HG03342 (cell line): ENCODE measurements at regions not wholly inside any gene's neighbourhood (a gene's known extent, or its start where the extent isn't known, plus 50 kb on each side); places are given as distances from the start of the nearest gene placed in this dataset.

Experiments used
- ATAC-seq: cut with Tn5 transposase; IDR thresholded peaks from one replicate; pipeline ENCODE4 v1.9.1; 2021; ENCODE audit warnings: mild to moderate bottlenecking, moderate library complexity; ENCODE audit not compliant: unreplicated experiment

DNA sequence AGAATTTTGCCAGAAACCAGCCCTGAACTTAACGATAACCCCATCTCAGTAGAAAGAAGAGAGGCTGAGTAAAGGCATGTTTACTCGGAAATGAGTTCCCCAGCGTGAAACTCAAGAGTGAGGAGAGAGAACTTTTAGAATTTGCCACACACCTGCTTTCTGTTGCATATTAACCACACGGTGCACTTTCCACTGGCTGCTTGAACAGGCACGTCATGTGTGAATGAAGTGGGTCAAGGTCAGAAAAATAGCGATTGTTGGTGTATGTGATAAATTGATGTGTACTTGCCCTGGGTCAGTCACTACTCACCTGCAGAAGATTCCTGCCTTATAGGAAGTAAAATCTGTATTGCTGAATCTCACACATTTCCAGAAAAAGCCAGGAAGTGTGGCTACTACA, 395.7 kb downstream of the TRIML1 start:
- ATAC-seq, result no peak

DNA sequence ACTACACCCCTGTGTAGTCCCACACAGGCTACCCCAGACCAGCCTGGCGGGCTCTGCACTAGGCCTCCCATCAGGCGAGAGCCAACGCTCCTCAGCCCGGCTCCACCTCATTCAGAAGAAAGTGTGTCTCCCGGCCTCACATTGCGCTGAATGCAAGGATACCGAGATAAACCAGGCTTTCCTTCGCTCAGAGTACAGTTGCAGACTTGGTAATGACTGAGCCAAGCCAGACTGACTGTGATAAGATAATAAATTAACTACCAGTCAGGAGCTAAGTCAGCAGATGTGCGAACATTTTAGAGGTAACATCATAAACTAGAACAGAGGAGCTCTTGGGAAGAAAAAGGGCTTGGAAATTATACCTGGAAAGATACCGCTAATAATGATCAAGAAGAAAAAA, 397.6 kb downstream of the TRIML1 start:
- no peak for ATAC-seq

DNA sequence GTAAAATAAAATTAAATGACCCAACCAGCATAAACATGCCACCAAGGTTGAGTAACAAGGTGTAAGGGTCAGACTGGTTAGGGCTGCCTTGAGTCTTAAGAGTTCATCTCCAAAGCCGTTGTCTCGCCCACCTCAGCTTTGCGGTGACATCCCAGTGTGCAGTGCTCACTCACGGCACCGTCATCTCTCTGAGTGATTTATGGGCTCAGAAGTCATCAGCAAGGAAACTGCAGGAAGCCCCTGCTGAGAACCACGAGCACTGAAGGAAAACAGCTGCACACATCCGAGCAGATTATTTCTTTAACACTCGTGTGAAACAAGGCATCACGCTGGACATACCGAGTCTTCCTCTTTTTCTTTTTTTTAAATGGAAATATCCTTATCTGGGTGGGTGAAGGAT, 411.1 kb downstream of the TRIML1 start:
- no peak for ATAC-seq

DNA sequence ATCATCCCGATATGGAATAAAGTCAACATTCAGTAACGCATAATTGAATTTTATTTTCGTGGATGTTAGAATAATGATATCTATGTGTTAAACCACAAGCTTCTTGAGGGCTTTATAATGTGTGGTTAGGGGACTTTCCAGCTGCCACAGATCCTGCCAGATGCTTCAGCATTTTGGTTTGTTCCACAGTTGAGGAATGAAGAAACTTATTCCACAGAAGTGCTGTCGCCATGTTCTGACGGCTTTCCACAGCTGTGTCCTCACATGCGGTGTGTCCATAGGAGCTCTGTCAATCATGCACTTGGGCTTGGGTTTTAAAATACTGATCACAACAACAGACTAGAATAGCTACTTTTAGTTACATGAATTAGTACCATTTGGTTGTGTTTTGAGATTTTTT, 411.9 kb downstream of the TRIML1 start:
- ATAC-seq, result no peak

DNA sequence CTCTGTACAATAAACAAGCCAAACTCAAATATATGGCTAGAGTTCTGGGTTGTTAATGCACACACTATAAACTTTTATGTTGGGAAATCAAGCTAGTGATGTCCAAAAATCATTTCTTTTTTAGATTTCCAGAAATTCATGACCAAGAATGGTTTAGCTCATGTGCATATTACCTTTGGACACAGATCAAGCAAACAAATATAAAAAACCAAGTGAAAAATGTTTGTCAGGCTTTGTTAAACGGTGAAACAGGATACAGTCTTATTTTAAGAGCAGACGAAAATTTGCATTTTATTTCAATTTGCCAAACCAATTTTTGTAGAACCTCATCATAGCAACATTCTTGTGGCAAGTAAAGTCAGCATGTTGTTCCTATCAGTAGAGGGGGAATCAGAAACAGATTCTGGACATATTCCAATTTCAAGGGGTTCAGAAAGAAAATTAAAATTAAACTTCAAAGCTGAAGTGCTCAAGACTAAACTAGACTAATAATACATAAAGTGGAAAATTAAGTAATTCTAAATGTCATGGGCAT, 413.6 kb downstream of the TRIML1 start:
- no peak for ATAC-seq

DNA sequence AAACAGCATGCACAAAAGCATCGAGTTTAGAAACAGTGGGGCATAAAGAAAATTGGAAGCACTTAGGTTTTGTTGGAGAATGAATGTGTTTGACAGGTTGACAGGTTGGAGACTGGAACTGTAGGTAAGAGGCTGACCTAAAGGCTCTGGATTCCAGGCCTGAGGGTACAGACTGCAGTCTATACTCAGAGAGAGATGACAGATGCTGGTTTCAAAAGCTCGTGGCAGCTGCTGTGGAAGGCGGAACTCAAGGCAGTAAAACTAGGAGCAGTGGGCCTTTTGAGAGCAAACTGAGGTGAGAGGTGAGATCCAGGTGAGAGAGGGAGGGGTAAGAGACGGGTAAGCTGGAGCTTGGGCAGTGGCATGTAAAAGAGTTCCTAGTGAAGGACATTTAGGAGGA, 415.2 kb downstream of the TRIML1 start:
- no peak for ATAC-seq

DNA sequence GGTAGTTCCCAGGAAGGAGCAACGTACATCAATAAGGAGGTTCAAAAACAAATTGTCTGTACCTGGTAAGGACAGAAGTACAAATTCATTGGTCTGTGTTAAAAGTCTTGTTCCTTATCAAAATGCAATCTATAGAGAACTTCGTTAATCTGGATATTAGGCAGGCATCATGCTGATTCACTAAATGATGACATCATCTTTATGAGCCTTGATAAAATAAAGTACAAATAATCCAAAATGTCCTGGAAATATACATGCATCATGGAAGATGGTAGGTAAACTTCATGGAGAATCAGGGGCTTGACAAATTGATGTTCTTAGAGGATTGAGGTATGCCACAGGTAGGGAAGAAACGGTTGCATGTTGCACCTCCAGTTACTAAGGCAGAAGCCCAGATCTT, 433.9 kb downstream of the TRIML1 start:
- ATAC-seq, result no peak

DNA sequence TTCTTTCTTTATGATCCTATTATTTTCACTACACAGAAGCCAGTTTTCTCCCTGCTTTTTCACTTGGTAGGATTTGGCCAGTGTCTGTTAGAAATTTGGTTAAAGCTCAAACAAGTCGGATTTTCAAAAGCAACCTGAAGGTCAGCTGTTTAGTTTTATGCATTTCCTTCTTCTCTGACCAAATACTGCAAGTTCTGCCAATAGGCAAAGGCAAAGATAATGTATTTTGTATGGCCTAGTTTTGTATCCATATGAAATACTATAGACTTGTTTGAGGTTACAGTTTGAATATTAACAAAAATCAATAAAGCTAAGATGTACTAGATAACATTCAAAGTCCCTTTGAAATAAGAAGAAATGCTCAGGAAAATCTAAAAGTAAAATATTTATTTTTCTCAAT, 439.4 kb downstream of the TRIML1 start:
- ATAC-seq, result no peak

DNA sequence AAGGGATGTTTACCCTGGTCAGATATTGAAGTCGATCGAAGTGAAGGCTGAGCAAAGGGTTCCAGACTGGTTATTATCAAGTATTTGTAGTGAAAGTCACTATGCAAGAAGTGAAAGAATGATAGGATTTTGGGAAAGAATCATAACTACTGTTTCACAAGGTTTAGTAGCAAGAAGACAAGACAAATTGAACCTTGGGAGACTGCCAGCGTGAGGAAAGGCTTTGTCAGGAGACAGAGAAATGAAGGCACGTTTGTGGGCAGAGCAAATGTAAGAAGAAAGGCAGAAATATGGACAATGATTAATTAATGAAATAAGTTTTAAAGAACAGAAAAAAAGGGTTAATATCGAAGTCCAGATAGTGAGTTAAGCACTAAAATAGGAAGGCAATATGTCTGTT, 456.8 kb downstream of the TRIML1 start:
- no peak for ATAC-seq

DNA sequence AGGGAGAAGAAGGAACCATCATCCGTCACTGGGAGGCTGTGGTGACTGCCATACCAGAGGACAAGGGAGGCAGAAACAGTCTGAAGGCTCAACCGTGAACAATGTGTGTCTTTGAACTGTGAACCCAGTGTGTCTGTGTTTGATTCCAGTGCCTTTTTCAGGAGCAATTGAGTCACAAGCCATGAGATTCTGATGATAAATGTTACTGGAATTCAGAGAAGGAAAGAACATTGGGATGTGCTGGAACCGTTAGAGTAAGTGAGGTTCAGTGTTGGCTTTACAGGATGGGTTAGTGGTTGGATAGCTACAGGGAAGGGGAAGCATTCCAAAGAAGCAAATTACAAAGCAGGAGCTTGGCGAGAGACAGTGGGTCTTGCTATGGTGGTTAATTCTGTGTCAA, 464.4 kb downstream of the TRIML1 start:
- ATAC-seq, result no peak

DNA sequence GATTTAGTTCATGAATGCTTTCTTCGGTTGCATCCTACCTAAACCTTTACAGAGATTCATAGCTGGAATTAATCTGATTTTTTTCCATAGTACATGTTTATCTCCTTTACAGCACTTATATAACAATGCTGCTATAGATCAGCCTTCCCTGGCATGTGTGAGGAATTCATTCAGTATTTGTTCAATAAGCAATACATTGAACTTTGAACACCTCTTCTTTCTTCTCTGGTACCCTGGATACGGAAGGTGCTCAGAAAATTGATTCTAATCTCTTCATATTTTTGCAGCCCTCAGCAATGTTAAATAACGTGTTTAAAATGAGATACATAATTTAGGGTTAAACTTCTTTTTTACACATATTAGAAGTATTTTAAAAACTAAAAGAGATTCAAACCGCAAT, 467.4 kb downstream of the TRIML1 start:
- ATAC-seq, result no peak

DNA sequence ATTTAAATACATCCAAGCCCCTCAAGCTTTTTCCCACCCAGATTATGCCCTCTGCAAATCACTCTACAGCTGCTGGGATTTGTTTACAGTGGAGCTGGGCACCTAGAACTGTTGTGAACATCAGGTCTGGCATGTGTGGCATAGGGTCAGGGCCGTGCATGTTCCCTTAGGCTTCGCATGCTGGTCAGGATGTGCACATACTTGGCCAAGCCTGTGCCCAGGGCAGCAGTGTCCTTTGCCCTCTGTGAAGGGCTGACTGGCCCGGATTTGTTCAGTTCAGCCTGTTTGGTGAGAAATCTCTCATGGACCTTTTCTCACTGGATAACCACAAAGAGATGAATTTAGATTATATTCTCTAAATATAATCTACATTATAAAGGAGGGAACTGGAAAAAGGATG, 471.9 kb downstream of the TRIML1 start:
- no peak for ATAC-seq

DNA sequence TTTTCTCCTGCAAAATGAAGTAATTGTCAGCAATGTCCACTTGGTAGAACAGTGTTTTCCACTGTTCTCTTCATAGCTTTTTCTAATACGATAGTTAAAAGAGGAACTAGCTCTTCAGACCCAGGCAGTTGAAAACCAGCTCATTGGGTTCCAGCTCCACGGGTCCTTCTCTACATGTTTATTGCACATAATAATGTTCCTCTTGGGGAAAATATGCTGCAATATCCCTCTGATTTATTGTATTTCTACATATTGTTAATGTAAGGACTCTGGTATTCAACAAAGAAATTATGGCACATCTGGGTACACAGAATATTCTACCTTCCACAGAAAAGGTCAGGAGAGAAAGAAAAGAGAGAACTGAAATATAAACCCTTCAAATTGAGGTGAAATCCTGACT, 473.4 kb downstream of the TRIML1 start:
- ATAC-seq, result no peak

DNA sequence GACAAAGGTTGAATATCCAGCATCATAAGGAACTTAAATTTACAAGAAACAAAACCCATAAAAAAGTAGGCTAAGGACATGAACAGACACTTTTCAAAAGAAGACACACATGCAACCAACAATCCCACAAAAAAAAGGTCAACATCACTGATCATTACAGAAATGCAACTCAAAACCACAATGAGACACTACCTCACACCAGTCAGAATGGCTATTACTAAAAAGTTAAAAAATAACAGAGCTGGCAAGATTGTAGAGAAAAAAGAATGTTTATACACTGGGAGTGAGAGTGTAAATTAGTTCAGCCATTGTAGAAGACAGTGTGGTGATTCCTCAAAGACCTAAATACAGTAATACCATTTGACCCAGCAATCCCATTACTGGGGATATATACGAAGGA, 474.7 kb downstream of the TRIML1 start:
- no peak for ATAC-seq

DNA sequence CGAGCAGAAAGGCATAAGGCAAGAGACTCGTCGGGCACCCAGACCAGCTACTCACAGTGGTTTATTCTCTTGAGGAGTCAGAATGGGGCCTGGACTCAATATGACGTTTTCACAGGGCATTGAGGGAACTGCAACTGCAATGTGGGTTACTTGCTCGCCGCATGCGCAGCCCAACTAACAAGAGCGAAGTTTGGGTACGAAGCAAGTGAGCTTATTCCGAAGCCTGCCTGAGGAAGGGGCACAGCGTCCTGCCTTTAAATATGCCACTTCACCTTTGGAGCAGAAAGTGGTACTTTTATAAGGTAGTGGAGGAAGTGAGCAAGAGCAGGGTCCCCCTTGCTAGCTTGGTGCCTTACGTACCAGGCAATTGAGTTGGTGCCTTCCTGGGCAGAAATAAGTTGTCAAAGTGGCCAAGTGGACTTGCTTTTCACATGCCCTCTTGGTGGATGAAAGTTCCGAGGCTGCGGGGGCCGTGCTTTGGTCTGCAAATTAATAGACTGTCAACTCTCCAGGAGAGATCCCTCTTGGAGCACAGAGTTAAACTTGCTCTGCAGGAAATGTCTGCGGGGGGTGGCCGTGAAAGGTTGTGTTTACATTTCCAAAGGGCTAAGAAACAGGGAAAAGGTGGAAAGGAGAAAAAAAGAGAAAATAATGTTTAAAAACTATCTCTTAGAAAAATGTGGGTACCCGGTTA, 480.4 kb downstream of the TRIML1 start:
- ATAC-seq, result no peak

DNA sequence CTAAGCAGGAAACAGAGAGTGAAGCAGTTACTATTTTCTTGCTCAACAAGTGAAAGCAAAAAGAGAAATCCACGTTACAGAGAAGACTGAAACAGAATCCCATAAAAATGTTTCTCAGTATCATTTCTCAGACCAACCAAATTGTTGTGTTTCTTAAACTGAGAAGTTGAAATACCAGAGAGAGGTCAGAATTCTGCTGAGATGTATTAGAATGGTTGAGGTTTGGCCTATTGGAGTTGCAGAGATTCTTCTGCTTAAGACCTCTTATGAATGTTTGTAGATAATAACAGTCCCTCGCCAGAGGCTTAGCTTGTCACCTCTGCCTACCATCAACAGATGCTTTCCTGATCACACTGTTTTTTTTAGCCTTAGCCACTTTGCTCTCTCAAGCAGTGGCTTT, 481.4 kb downstream of the TRIML1 start:
- no peak for ATAC-seq

DNA sequence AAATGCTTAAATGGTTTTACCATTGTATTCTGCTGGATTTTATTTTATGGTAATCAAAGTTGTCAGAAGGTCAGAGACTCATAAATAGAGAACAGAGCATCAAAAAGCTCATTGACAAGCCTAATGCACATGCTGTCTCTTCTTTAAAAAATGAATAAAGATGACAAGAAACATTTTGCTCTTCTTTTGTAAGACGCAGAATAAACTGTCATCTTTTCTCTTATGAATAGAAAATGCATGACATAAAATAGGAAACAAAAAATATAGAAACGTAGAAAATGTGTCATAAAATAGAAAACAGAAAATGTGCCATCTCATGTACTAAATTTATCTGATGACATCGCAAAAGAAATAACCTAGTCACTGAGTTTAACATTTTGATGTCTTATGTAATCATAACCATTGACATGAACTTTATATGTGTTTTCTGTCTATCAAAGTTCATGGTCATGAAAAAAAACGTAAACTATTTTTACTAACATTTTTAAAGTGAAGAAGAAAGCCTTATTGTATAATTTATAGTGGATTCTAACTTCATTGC, 484.1 kb downstream of the TRIML1 start:
- no peak for ATAC-seq

DNA sequence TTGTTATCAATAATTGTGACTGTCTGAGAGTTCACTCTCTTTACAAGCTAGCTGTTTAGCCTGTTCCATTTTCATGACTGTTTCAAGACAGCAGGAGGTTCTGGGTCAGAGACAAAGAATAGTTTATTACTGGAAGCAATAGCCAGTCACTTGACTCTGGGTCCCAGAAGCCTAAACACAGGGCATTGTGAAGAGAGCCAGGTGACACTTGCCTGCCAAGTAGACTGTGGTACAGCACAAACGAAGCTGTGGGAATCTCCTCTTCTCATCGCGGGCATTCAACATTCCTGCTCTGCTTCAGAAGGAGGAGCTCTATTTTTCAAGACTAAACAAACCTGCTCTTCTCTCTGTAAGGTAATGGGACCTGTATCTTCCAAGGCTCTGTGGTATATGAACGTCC, 485.1 kb downstream of the TRIML1 start:
- ATAC-seq, result no peak

DNA sequence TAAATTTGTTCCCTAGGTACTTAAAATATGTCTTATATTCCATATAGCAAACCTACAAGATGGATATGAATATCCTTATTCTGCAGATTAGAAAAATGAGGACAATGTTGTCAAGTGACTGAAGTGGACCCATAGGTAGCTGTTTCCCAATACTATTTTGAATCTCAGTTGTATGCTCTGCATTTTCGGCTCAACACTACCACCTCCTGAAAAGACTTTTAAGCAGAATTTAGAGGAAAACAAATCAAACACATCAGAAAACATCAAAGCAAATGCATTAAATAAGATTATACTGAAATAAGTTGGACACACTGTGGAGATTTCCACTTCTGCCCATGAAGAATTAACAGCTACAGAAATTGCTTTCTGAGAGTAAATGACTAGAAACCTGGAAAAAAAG, 488.7 kb downstream of the TRIML1 start:
- ATAC-seq, result no peak

DNA sequence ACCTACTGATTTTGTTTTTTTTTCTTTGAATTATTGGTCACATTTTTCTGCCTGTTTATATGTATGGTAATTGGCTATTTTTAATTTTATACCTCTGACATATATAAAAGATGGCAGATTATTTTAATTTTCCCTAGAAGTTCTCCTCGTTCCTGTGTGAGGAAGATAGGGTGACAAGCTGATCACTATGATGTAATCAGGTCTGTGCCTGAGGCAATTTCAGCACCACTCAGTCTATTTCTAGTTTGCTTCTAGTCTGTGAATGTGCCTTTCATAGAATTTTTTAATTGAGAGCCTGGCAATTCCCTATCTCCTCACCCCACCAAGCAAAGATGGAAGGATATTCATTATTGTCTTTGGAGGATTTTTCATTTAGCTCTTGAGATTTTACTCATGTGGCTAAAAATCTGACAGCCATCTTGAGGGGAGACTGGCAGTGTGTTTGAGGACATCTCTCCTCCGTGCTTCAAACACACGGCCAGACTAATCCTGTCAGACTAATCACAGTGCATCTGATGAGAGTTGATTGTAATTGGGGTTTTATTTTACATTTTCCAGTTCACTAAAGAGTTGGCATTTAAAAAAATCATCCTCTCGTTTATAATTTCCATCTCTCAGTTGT, 500.3 kb downstream of the TRIML1 start:
- no peak for ATAC-seq

DNA sequence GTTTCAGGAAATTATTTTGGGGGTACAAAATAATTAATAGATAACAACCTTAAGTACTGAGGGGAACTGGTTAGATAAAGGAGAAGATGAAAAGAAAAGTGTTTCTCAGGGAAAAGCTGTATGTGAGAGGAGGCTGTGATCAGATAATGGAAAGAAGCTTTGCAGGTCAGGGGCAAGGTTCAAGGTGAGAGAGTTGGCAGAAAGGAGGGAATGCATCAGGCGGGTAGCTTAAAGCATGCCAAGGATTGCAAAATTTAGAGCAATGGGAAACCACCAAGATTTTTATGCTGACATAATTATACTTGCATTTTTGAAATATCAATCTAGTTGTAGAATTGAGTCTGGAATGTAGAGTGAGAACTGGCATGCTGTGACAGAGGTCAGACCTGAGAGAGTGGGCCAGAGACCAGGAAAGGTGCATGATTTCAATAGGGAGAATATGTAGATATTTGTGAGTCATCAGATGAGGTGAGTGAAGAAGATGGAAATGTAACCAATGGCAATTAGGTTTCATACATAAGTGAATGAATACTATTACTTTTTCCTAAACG, 508.7 kb downstream of the TRIML1 start:
- no peak for ATAC-seq

DNA sequence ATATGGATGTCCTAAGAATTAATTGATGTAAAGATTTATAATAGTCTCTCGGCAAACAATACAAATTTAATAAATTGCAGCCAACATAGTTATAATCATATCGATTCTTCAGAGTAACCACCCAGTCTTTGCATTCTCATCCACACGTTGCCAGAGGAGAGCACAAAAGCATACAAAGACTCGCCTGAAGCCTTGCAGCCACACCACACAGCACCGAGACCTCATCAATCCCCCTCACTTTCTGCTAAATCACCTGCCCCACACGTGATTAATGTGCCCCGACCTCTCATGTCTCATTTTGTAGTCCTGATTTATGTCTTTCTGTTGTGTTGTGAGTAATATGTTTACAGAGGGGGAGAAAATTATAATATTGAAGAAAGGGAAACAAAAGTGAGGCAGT, 510.4 kb downstream of the TRIML1 start:
- no peak for ATAC-seq
